H1 (cell line): ENCODE measurements at regions not wholly inside any gene's neighbourhood (a gene's known extent, or its start where the extent isn't known, plus 50 kb on each side); places are given as distances from the start of the nearest gene placed in this dataset.

Source experiments
- CTCF ChIA-PET: fragments of 300-600 bp; sonication (Branson Sonifier 250); formaldehyde crosslinking; loops from one replicate; lab custom pipeline; 2021; ENCODE audit not compliant: partially characterized antibody; lab: Charles Lee
- POLR2A ChIA-PET: fragments of 300-600 bp; sonication (Branson Sonifier 250); formaldehyde crosslinking; loops from one replicate; lab custom pipeline; 2021; ENCODE audit warnings: inconsistent platforms; ENCODE audit not compliant: partially characterized antibody; lab: Charles Lee
- DNase-seq, 2 experiments: peaks; one replicate each; pipeline versions ENCODE4 v3.0.0 to v3.0.0-alpha.2; 2010 to 2022; ENCODE audit warnings: low spot score in 2 of 2, low read depth in 1 of 2, mixed read lengths in 1 of 2
- FAIRE-seq: peaks from 2 replicates; lab custom pipeline; 2011; peaks lifted over from hg19 to GRCh38; lab: Jason Lieb, UNC
- H2AFZ ChIP-seq: 2 replicates; pipeline ENCODE4 v1.8.1; 2012; ENCODE audit warnings: low read length, inconsistent platforms
- H2AK5ac ChIP-seq: 2 replicates; pipeline ENCODE4 v1.6.1; 2013; ENCODE audit warnings: low read depth, low read length
- H2BK120ac ChIP-seq: replicated peaks from 2 replicates; pipeline ENCODE3; 2013; ENCODE audit warnings: low read depth, low read length, inconsistent platforms
- H2BK12ac ChIP-seq: 2 replicates; pipeline ENCODE4 v1.6.1; 2013; ENCODE audit warnings: low read depth, low read length
- H2BK15ac ChIP-seq: 2 replicates; pipeline ENCODE4 v1.6.1; 2013; ENCODE audit warnings: low read length
- H2BK20ac ChIP-seq: 2 replicates; pipeline ENCODE4 v1.6.1; 2013; ENCODE audit warnings: low read length
- H2BK5ac ChIP-seq: 2 replicates; pipeline ENCODE4 v1.6.1; 2013; ENCODE audit warnings: low read depth, low read length
- H3K14ac ChIP-seq: 2 replicates; pipeline ENCODE4 v1.6.1; 2013; ENCODE audit warnings: inconsistent platforms; ENCODE audit not compliant: insufficient read length
- H3K18ac ChIP-seq: 2 replicates; pipeline ENCODE4 v1.6.1; 2013; ENCODE audit warnings: low read length; ENCODE audit errors: extremely low read depth
- H3K23ac ChIP-seq: 2 replicates; pipeline ENCODE4 v1.6.1; 2013; ENCODE audit warnings: inconsistent platforms; ENCODE audit not compliant: insufficient read length
- H3K23me2 ChIP-seq: 2 replicates; pipeline ENCODE4 v1.6.1; 2013; ENCODE audit warnings: low read depth, low read length
- H3K27ac ChIP-seq: 2 replicates; pipeline ENCODE4 v1.6.1; 2011; ENCODE audit warnings: low read depth, low read length, inconsistent platforms
- H3K27me3 ChIP-seq, 4 experiments: replicated peaks in 1 of 4; 1 replicate in 1 of 4; 2 replicates in 3 of 4; pipeline versions ENCODE4 v1.6.1 to v1.8.1; 2011 to 2013; ENCODE audit warnings: low read length in 3 of 4, mild to moderate bottlenecking in 3 of 4, inconsistent platforms in 2 of 4, mixed read lengths in 2 of 4, moderate library complexity in 1 of 4; ENCODE audit not compliant: control insufficient read depth in 3 of 4, insufficient read depth in 3 of 4; ENCODE audit errors: extremely low read depth in 1 of 4
- H3K36me3 ChIP-seq, 4 experiments: 2 replicates each; pipeline versions ENCODE4 v1.6.1 to v1.8.1; 2011 to 2013; ENCODE audit warnings: mild to moderate bottlenecking in 4 of 4, low read length in 3 of 4, moderate library complexity in 2 of 4, control low read depth in 1 of 4, inconsistent platforms in 1 of 4; ENCODE audit not compliant: insufficient read depth in 4 of 4, control insufficient read depth in 2 of 4
- H3K4ac ChIP-seq: replicated peaks from 2 replicates; pipeline ENCODE3; 2013; ENCODE audit warnings: low read length, low read depth, mixed read lengths, inconsistent platforms; ENCODE audit not compliant: insufficient read length
- H3K4me1 ChIP-seq, 4 experiments: replicated peaks in 1 of 4; 1 replicate in 1 of 4; 2 replicates in 3 of 4; pipeline versions ENCODE4 v1.6.1 to v1.8.1; 2011 to 2013; ENCODE audit warnings: low read length in 3 of 4, inconsistent platforms in 2 of 4, mixed read lengths in 1 of 4; ENCODE audit not compliant: insufficient read depth in 4 of 4, control insufficient read depth in 3 of 4
- H3K4me2 ChIP-seq, 2 experiments: 2 replicates each; pipeline versions ENCODE4 v1.6.1 to v1.8.1; 2011 to 2013; ENCODE audit warnings: low read depth in 2 of 2, low read length in 2 of 2, control low read depth in 1 of 2, inconsistent platforms in 1 of 2, mild to moderate bottlenecking in 1 of 2; ENCODE audit not compliant: insufficient read depth in 1 of 2
- H3K4me3 ChIP-seq, 4 experiments: fragments of 200-600, 300-600 bp in 1 of 4; sonication (generic), shearing (Covaris generic), sonication (Bioruptor Twin) in 1 of 4; 2 replicates each; pipeline versions ENCODE4 v1.5.1 to v1.8.1; 2011 to 2016; ENCODE audit warnings: low read length in 4 of 4, low read depth in 3 of 4, control low read depth in 2 of 4, inconsistent platforms in 2 of 4, mild to moderate bottlenecking in 2 of 4, mixed read lengths in 1 of 4, moderate library complexity in 1 of 4; ENCODE audit not compliant: insufficient read depth in 2 of 4; ENCODE audit errors: extremely low read depth in 1 of 4
- H3K56ac ChIP-seq: replicated peaks from 2 replicates; pipeline ENCODE3; 2013; ENCODE audit warnings: low read depth, mild to moderate bottlenecking, mixed read lengths, low read length, inconsistent platforms; ENCODE audit not compliant: insufficient read length
- H3K79me1 ChIP-seq: 2 replicates; pipeline ENCODE4 v1.6.1; 2013; ENCODE audit warnings: low read depth, low read length, control low read depth
- H3K79me2 ChIP-seq, 2 experiments: 2 replicates each; pipeline versions ENCODE4 v1.6.1 to v1.8.1; 2012 to 2013; ENCODE audit warnings: low read length in 2 of 2, mild to moderate bottlenecking in 2 of 2, inconsistent platforms in 1 of 2; ENCODE audit not compliant: insufficient read depth in 2 of 2, control insufficient read depth in 1 of 2
- H3K9ac ChIP-seq, 4 experiments: replicated peaks in 1 of 4; 1 replicate in 1 of 4; 2 replicates in 3 of 4; pipeline versions ENCODE4 v1.6.1 to v1.8.1; 2011 to 2013; ENCODE audit warnings: low read depth in 3 of 4, low read length in 3 of 4, control low read depth in 2 of 4, mild to moderate bottlenecking in 2 of 4, moderate library complexity in 2 of 4, inconsistent platforms in 1 of 4; ENCODE audit errors: extremely low read depth in 1 of 4
- H3K9me3 ChIP-seq, 2 experiments: 2 replicates each; pipeline versions ENCODE4 v1.6.1 to v1.8.1; 2012 to 2013; ENCODE audit warnings: mild to moderate bottlenecking in 2 of 2, moderate library complexity in 2 of 2, control low read depth in 1 of 2, inconsistent platforms in 1 of 2, low read depth in 1 of 2, low read length in 1 of 2, mixed read lengths in 1 of 2; ENCODE audit not compliant: insufficient read depth in 2 of 2
- H4K20me1 ChIP-seq, 2 experiments: replicated peaks in 1 of 2; 2 replicates each; pipeline versions ENCODE3 to v1.8.1; 2011 to 2013; ENCODE audit warnings: inconsistent platforms in 2 of 2, low read length in 2 of 2, mild to moderate bottlenecking in 1 of 2; ENCODE audit not compliant: insufficient read depth in 2 of 2, control insufficient read depth in 1 of 2
- H4K5ac ChIP-seq: 2 replicates; pipeline ENCODE4 v1.6.1; 2013; ENCODE audit warnings: low read length, low read depth, mixed read lengths, inconsistent platforms; ENCODE audit not compliant: insufficient read length
- H4K8ac ChIP-seq: 2 replicates; pipeline ENCODE4 v1.8.0; 2013; ENCODE audit warnings: mild to moderate bottlenecking, moderate library complexity, low read length, inconsistent platforms; ENCODE audit not compliant: insufficient read depth; ENCODE audit errors: extremely low read depth
- H4K91ac ChIP-seq: replicated peaks from 2 replicates; pipeline ENCODE3; 2013; ENCODE audit warnings: low read length, mixed read lengths, inconsistent platforms; ENCODE audit not compliant: insufficient read length
- CBX8 ChIP-seq: fragments of 300-800, 300-1000 bp; sonication (generic); IDR thresholded peaks from 2 replicates; pipeline ENCODE4 v1.7.1; 2016; ENCODE audit warnings: low read depth, low read length, borderline replicate concordance
- GABPA ChIP-seq: IDR thresholded peaks from 2 replicates; pipeline ENCODE4 v1.6.1; 2011; ENCODE audit warnings: mild to moderate bottlenecking, low read length, moderate library complexity, borderline replicate concordance; ENCODE audit not compliant: insufficient read depth
- TCF12 ChIP-seq: IDR thresholded peaks from 2 replicates; pipeline ENCODE4 v1.6.1; 2011; ENCODE audit warnings: low read depth, mild to moderate bottlenecking, low read length
- ZNF274 ChIP-seq: IDR thresholded peaks from 2 replicates; pipeline ENCODE4 v1.7.0; 2012; ENCODE audit warnings: low read length, borderline replicate concordance; ENCODE audit errors: extremely low read depth
- WGBS, 2 experiments: shearing (Covaris generic) in 1 of 2; methylation state at CpG; one replicate each; pipeline versions ENCODE4 v1.1.6 to v1.1.7; 2013 to 2015; ENCODE audit warnings: low lambda C conversion rate in 2 of 2, mixed read lengths in 2 of 2, inconsistent platforms in 1 of 2, low coverage in 1 of 2, missing lambda C conversion rate in 1 of 2; ENCODE audit not compliant: insufficient replicate concordance in 2 of 2, insufficient coverage in 1 of 2, insufficient read length in 1 of 2; ENCODE audit errors: extremely low coverage in 1 of 2, missing lambda C conversion rate in 1 of 2; 5-methylcytosine and 5-hydroxymethylcytosine counted together

- H3K4me3 ChIP-seq: no peak overlapping the region
- TF ChIP-seq CBX8: no peak
- no peak for TF ChIP-seq GABPA
- TF ChIP-seq ZNF274: no peak
- no peak for TF ChIP-seq TCF12
- no peak overlapping the region for H2BK5ac ChIP-seq
- no peaks in the 10 kb centered on the region for H3K27me3 ChIP-seq
- no peak overlapping the region for H3K14ac ChIP-seq
- no peaks in the 10 kb centered on the region for H3K9me3 ChIP-seq
- no peaks in the 10 kb centered on the region for H3K79me1 ChIP-seq
- H3K4me2 ChIP-seq: no peak overlapping the region
- H3K79me2 ChIP-seq: no peaks in the 10 kb centered on the region
- H3K56ac ChIP-seq: no peak overlapping the region
- 82% methylated on average over 2 of the region's 2 CpGs; no CpG with 5 or more reads in 1 of the 2 experiments for WGBS, 2 experiments
- no peak overlapping the region for H4K8ac ChIP-seq
- H3K27ac ChIP-seq: no peak overlapping the region
- no peak overlapping the region for H2BK120ac ChIP-seq
- no peak for DNase-seq
- no peak overlapping the region for H3K23ac ChIP-seq
- no peak overlapping the region for H3K18ac ChIP-seq
- no peak overlapping the region for H2BK15ac ChIP-seq
- no peaks in the 10 kb centered on the region for H4K20me1 ChIP-seq
- H2BK20ac ChIP-seq: no peak overlapping the region
- H3K4me1 ChIP-seq: peaks cover 0 to 2% (median 0%) of the 10 kb centered on the region in 4 experiments; a peak in 2 of 7 replicates
- no peaks in the 10 kb centered on the region for H3K36me3 ChIP-seq
- H3K23me2 ChIP-seq: no peaks in the 10 kb centered on the region
- ChIA-PET CTCF (interaction anchor here (0.9 to 1.7 kb wide), 4 partner anchors 8 to 384 kb away, joined by 3 to 4 read pairs (median 4); no protein-coding TSS in a partner anchor), POLR2A (no interaction called here)
- H2AFZ ChIP-seq: no peak overlapping the region
- no peak for FAIRE-seq
- H4K5ac ChIP-seq: no peak overlapping the region
- H3K9ac ChIP-seq: no peak overlapping the region
- H3K4ac ChIP-seq: no peak overlapping the region
- H2BK12ac ChIP-seq: no peak overlapping the region
- H2AK5ac ChIP-seq: no peak overlapping the region
- no peak overlapping the region for H4K91ac ChIP-seq
These were observed 82.4 kb downstream of the BLID start for GRCh38 chr11:122033631-122034030.
